GM12878 (cell line): ENCODE measurements at regions not wholly inside any gene's neighbourhood (a gene's known extent, or its start where the extent isn't known, plus 50 kb on each side); places are given as distances from the start of the nearest gene placed in this dataset.

ENCODE experiments used
- CEBPB ChIP-seq, 2 experiments: fragments of 150-350 bp in 1 of 2; IDR thresholded peaks; 2 replicates each; pipeline ENCODE4 v1.6.1; 2012 to 2014; ENCODE audit warnings: low read depth in 2 of 2, low read length in 2 of 2, borderline replicate concordance in 1 of 2, inconsistent platforms in 1 of 2
- CTCF ChIP-seq, 3 experiments: IDR thresholded peaks in 2 of 3; conservative IDR thresholded peaks in 1 of 3; 2 replicates each; pipeline ENCODE4 v1.5.1; 2011; ENCODE audit warnings: low read depth in 3 of 3, low read length in 3 of 3, mild to moderate bottlenecking in 3 of 3, control low read depth in 2 of 3, moderate library complexity in 2 of 3, inconsistent platforms in 1 of 3, mixed read lengths in 1 of 3; ENCODE audit not compliant: control insufficient read depth in 2 of 3, insufficient read depth in 1 of 3; ENCODE audit errors: extremely low read depth in 1 of 3
- HCFC1 ChIP-seq: fragments of 150-350 bp; IDR thresholded peaks from 2 replicates; pipeline ENCODE4 v1.6.1; 2014; ENCODE audit warnings: low read length
- NFIC ChIP-seq: IDR thresholded peaks from 2 replicates; pipeline ENCODE4 v1.6.1; 2012; ENCODE audit warnings: low read depth, mild to moderate bottlenecking, inconsistent platforms, low read length, moderate library complexity
- RAD21 ChIP-seq: IDR thresholded peaks from 2 replicates; pipeline ENCODE4 v1.6.1; 2011; ENCODE audit warnings: mild to moderate bottlenecking, low read depth, low read length, moderate library complexity; ENCODE audit not compliant: insufficient read depth
- SMARCA5 ChIP-seq: fragments of 450-650 bp; IDR thresholded peaks from 2 replicates; pipeline ENCODE4 v1.6.1; 2017; ENCODE audit warnings: mild to moderate bottlenecking
- ZNF24 ChIP-seq: fragments of 450-650 bp; IDR thresholded peaks from 2 replicates; pipeline ENCODE4 v1.6.1; 2017; ENCODE audit warnings: antibody characterized with exemption, mild to moderate bottlenecking
- TF ChIP-seq, protein P1 (sequence below): IDR thresholded peaks from 2 replicates; pipeline ENCODE4 v1.6.1; 2011; ENCODE audit warnings: low read depth, mild to moderate bottlenecking, low read length, moderate library complexity, borderline replicate concordance; ENCODE audit errors: extremely low read depth

GRCh38 chr15:62495670-62496614, 330.9 kb upstream of the C2CD4B start:
- no peak for TF ChIP-seq RAD21
- TF ChIP-seq NFIC, result no peak
- TF ChIP-seq, protein P1, sequence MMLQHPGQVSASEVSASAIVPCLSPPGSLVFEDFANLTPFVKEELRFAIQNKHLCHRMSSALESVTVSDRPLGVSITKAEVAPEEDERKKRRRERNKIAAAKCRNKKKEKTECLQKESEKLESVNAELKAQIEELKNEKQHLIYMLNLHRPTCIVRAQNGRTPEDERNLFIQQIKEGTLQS, result no peak
- TF ChIP-seq CTCF (IDR thresholded peaks at IDR 0.05 in 2 of 3, conservative IDR thresholded peaks at IDR 0.05 in 1 of 3; ENCODE audit: control insufficient read depth in 2 of 3, extremely low read depth in 1 of 3, insufficient read depth in 1 of 3, low read depth in 3 of 3, low read length in 3 of 3), result no peak
- TF ChIP-seq SMARCA5, result no peak
- no peak for TF ChIP-seq HCFC1
- TF ChIP-seq ZNF24, result no peak
- TF ChIP-seq CEBPB (IDR thresholded peaks at IDR 0.05; ENCODE audit: borderline replicate concordance in 1 of 2, low read depth in 2 of 2, low read length in 2 of 2), result no peak
